ENCODE measurements at regions not wholly inside any gene's neighbourhood (a gene's known extent, or its start where the extent isn't known, plus 50 kb on each side); places are given as distances from the start of the nearest gene placed in this dataset.

GRCh38 chr15:94135486-94136147, 95.7 kb upstream of the MCTP2 start:
- peak in 1 of 5 experiments; percentile 17 for TF ChIP-seq CTCF (IDR thresholded peaks at IDR 0.05)
- TF ChIP-seq POLR2A (IDR thresholded peaks at IDR 0.05): no peak
- no peak for TF ChIP-seq EP300 (IDR thresholded peaks at IDR 0.05)

All from tibial nerve (tissue), 4 donors.